Heart left ventricle (tissue), 16 donors: ENCODE measurements at regions not wholly inside any gene's neighbourhood (a gene's known extent, or its start where the extent isn't known, plus 50 kb on each side); places are given as distances from the start of the nearest gene placed in this dataset.

Experiments used
- ATAC-seq, 4 donors: fragments of 200-7000 bp; cut with Tn5 transposase; one replicate each; pipeline ENCODE4 v1.9.1; 2020 to 2022; ENCODE audit warnings: moderate library complexity in 4 of 4, mild to moderate bottlenecking in 3 of 4, moderate number of reproducible peaks in 1 of 4
- DNase-seq, 5 donors: peaks; one replicate each; pipeline ENCODE4 v3.0.0-alpha.2; 2020
- H3K27ac ChIP-seq, 12 donors: fragments of 200-600 bp; sonication (generic) in 4 of 12; one replicate each; pipeline versions ENCODE4 v1.5.0 to v1.8.0; 2016 to 2022; ENCODE audit warnings: mild to moderate bottlenecking in 2 of 12
- H3K27me3 ChIP-seq, 9 donors: fragments of 200-600 bp; sonication (generic) in 2 of 9; one replicate each; pipeline versions ENCODE4 v1.5.1 to v1.8.0; 2016 to 2022; ENCODE audit warnings: mild to moderate bottlenecking in 3 of 9
- H3K36me3 ChIP-seq, 9 donors: fragments of 200-600 bp; sonication (generic) in 2 of 9; one replicate each; pipeline versions ENCODE4 v1.5.0 to v1.8.0; 2018 to 2022; ENCODE audit warnings: mild to moderate bottlenecking in 2 of 9
- H3K4me1 ChIP-seq, 12 donors: fragments of 200-600 bp; sonication (generic) in 4 of 12; one replicate each; pipeline versions ENCODE4 v1.5.0 to v1.8.0; 2016 to 2022; ENCODE audit warnings: mild to moderate bottlenecking in 3 of 12
- H3K4me3 ChIP-seq, 12 donors: fragments of 200-600 bp; sonication (generic) in 4 of 12; one replicate each; pipeline versions ENCODE4 v1.5.0 to v1.8.0; 2017 to 2022; ENCODE audit warnings: mild to moderate bottlenecking in 9 of 12, moderate library complexity in 4 of 12
- H3K9me3 ChIP-seq, 12 donors: fragments of 200-600 bp; sonication (generic) in 4 of 12; one replicate each; pipeline versions ENCODE4 v1.5.0 to v1.8.0; 2016 to 2022; ENCODE audit warnings: mild to moderate bottlenecking in 1 of 12
- POLR2A ChIP-seq, 2 donors: fragments of 450-650 bp; IDR thresholded peaks; one replicate each; pipeline ENCODE4 v1.6.1; 2017; ENCODE audit warnings: antibody characterized with exemption in 2 of 2, mild to moderate bottlenecking in 2 of 2, moderate library complexity in 2 of 2
- WGBS, 4 donors: extraction: QIAGEN DNeasy Blood & Tissue Kit in 2 of 4; methylation state at CpG; one replicate each; pipeline versions ENCODE4 v1.1.5 to v1.1.7; 2013 to 2018; 5-methylcytosine and 5-hydroxymethylcytosine counted together
- intact Hi-C, 10 donors: fragments of 100-400 bp; cut with DNase I; formaldehyde crosslinking; loops; one replicate each; pipeline versions ENCODE4 v1.11.1 to v1.14.2; 2022
- TF ChIP-seq, protein P1 (sequence below), 12 donors: fragments of 200-600 bp; sonication (generic) in 4 of 12; IDR thresholded peaks; one replicate each; pipeline versions ENCODE4 v1.5.0 to v1.8.0; 2018 to 2022; ENCODE audit warnings: antibody characterized with exemption in 12 of 12, mild to moderate bottlenecking in 5 of 12
- donor health status: ischemic (EF 13 %, LVEDD 7.1; RV severe dilation, severe dysfunction).
- donor health status: healthy with polysubstance abuse.
- donor health status: DM: no; HTN: yes; CAD: no.
- donor health status: DM: no; HTN: no; CAD: no.
- donor health status: ischemic (EF 25% LVEDD 6.9; RV normal size, moderate dysfunction).
- donor health status: ischemic (EF 25% LVEDD 5.7; RV mildly dilated, moderate dysfunction).
- donor health status: healthy.
- donor health status: DM: yes; HTN: yes; CAD: no.
- donor health status: ischemic (EF 35%, LVEDD 5.7; RV mildly dilated, moderate dysfunction).
- donor health status: nonischemic (EF 11% LVEDD 7.7; RV severe dilation, severe dysfunction).
- donor health status: DM: yes; HTN: yes; CAD: no.
- donor health status: PGD.
- donor health status: ischemic (EF 29% LVEDD 5.4; RV normal size, mild dysfunction).
- donor health status: nonischemic (EF 23%, LVEDD 6.1; RV moderate dilation, normal function).

DNA sequence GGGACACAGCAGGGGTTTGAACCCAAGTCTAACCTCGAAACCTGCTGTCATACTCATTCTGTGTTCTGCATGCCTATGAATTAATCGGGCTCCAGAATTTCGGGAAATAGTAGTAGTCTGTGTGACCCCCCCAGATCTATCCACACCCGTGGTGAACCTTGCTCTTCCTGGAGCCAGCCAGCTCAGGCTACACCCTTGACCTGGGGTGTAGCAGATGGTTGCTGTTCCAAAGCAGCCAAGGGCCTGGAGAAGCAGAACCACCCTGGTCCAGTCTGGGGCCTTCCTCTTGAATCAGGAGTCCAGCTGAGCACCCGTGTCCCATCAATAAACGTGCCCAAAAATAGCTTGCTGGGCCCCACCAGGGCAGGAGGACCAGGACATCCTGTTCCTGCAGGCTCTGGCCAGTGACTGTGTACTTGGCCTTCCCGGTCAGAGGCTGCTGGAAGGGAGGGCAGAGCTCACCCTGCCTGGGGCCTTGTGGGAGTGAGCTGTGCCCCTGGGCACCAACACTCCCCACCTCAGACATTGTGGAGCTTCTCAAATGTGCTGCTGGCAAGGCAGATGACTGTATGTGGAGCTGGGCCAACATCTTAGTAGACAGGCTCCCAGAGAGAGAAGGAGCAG is 101.2 kb upstream of the ZNF716 start:
- peak in 3 of 5 donors; percentile 73 to 90 (median 84) for DNase-seq
- 41 to 61% (median 45%) methylated on average over 7 of the region's 7 CpGs for WGBS, 4 donors

DNA sequence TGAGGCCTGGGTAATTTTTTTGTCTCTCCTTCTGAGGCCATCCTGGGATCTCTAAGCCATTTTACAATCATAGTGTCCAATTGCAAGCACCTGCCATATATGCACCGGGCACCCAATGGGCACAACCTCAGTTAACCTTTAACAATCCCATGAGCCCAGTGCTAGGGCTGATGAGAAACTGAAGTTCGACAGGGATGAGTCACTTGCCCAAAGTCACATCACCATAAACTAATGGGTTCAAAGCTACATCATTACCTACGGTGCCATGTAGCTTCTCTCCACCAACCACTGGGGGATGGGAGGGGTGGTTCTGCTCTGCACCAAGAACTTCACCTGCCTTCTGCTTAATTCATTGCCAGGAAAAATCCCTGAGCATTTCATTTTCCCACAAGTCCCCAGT is 95.8 kb upstream of the ZNF716 start:
- Histone ChIP-seq H3K27me3 (no peaks in the 10 kb centered on the region), H3K4me3 (no peak overlapping the region), H3K4me1 (peaks cover 0 to 5% (median 0%) of the 10 kb centered on the region in 12 donors), H3K27ac (peak overlapping the region in 9 of 12 donors; percentile 46 to 76 (median 58)), H3K9me3 (peaks cover 0 to 33% (median 0%) of the 10 kb centered on the region in 12 donors), H3K36me3 (no peaks in the 10 kb centered on the region)
- ATAC-seq = peak in 2 of 4 donors; percentile 7 to 31
- no peak for TF ChIP-seq POLR2A (IDR thresholded peaks at IDR 0.05)
- TF ChIP-seq, protein P1, sequence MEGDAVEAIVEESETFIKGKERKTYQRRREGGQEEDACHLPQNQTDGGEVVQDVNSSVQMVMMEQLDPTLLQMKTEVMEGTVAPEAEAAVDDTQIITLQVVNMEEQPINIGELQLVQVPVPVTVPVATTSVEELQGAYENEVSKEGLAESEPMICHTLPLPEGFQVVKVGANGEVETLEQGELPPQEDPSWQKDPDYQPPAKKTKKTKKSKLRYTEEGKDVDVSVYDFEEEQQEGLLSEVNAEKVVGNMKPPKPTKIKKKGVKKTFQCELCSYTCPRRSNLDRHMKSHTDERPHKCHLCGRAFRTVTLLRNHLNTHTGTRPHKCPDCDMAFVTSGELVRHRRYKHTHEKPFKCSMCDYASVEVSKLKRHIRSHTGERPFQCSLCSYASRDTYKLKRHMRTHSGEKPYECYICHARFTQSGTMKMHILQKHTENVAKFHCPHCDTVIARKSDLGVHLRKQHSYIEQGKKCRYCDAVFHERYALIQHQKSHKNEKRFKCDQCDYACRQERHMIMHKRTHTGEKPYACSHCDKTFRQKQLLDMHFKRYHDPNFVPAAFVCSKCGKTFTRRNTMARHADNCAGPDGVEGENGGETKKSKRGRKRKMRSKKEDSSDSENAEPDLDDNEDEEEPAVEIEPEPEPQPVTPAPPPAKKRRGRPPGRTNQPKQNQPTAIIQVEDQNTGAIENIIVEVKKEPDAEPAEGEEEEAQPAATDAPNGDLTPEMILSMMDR (IDR thresholded peaks at IDR 0.05) = no peak
- WGBS, 4 donors = 61 to 79% (median 71%) methylated on average over 3 of the region's 3 CpGs
- intact Hi-C loops = loop anchor here in 1 of 10 donors (10.0 kb wide), 1 partner anchor 51 kb away; no protein-coding TSS in a partner anchor
- DNase-seq = no peak

More for the DNA sequence above, 101.2 kb upstream of the ZNF716 start:
- H3K4me1 ChIP-seq = peaks cover 0 to 28% (median 1%) of the 10 kb centered on the region in 12 donors
- peak overlapping the region in 10 of 12 donors; percentile 17 to 87 (median 64) for H3K27ac ChIP-seq
- H3K27me3 ChIP-seq = no peaks in the 10 kb centered on the region
- H3K36me3 ChIP-seq = no peaks in the 10 kb centered on the region
- intact Hi-C loops = no loop called here
- H3K4me3 ChIP-seq = no peak overlapping the region
- TF ChIP-seq POLR2A (IDR thresholded peaks at IDR 0.05) = no peak
- TF ChIP-seq, protein P1 (IDR thresholded peaks at IDR 0.05) = no peak
- H3K9me3 ChIP-seq = peaks cover 0 to 32% (median 0%) of the 10 kb centered on the region in 12 donors
- ATAC-seq = peak; percentile 79 to 93 (median 88)

DNA sequence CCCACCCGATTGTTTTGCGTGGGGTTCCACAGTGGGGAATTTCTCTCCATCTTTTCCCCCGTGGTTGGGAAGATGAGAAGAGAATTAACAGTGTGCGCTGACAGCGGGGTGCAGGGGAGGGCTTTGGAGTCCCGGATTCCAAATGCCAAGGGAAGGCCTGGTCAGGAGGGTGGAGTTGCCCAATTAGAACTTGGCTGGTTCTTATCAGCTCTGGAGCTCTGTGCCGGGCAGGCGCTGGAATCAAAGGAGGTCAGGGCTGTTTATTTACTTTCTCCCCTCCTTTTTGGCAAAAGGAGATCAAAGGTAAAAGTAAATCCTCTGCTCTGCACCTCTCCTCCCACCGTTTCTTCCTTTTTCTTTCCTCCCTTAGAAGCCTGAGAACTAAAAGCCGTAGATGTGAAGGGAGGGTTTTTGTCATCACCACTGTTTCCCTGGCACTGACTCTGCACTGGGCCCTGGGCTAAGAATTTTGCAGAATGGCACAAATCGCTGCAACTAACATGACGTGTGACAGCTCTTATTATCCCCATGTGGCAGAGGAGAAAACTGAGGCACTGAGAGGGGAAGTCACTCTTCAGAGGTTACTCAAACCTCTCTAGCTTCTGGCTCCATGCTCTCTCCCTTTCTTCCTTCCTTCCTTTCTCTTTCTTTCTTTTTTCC is 95.2 kb upstream of the ZNF716 start:
- Histone ChIP-seq H3K36me3 (no peaks in the 10 kb centered on the region), H3K27ac (peak overlapping the region in 10 of 12 donors; percentile 48 to 76 (median 61)), H3K9me3 (peaks cover 0 to 30% (median 0%) of the 10 kb centered on the region in 12 donors), H3K4me3 (peak overlapping the region in 1 of 12 donors; percentile 5), H3K27me3 (no peaks in the 10 kb centered on the region), H3K4me1 (peaks cover 0 to 5% (median 0%) of the 10 kb centered on the region in 12 donors)
- peak; percentile 85 to 95 (median 92) for ATAC-seq
- 56 to 74% (median 60%) methylated on average over 12 of the region's 12 CpGs for WGBS, 4 donors
- intact Hi-C loops = loop anchor here in 1 of 10 donors (10.0 kb wide), 1 partner anchor 50 kb away; no protein-coding TSS in a partner anchor
- DNase-seq = peak in 2 of 5 donors; percentile 59 to 66
- TF ChIP-seq, protein P1 (IDR thresholded peaks at IDR 0.05) = no peak
- TF ChIP-seq POLR2A (IDR thresholded peaks at IDR 0.05) = no peak

DNA sequence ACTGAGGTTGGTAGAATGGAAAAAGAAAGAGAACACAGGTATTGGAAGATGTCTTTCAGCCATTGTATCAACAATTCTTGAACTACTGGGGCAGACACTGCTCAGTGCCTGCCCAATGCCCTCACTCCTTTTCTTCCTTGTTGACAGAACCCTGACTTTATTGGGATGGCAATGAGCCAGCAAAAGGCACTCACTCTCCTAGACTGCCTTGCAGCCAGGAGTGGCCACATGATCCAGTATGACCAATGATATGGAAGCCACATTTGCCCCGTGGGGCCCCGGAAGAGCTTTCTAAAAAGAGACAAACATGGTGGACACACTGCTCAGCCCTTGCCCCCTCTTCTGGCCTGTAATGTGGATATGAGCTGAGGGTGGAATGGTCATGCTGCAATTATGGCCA is 88.6 kb upstream of the ZNF716 start:
- intact Hi-C loops = loop anchor here in 1 of 10 donors (10.0 kb wide), 1 partner anchor 47 kb away; no protein-coding TSS in a partner anchor
- 80 to 88% (median 83%) methylated on average over 2 of the region's 2 CpGs for WGBS, 4 donors
- Histone ChIP-seq H3K27ac (no peak overlapping the region), H3K4me1 (peaks cover 0 to 8% (median 0%) of the 10 kb centered on the region in 12 donors), H3K27me3 (no peaks in the 10 kb centered on the region), H3K4me3 (no peak overlapping the region), H3K9me3 (peaks cover 0 to 17% (median 0%) of the 10 kb centered on the region in 12 donors), H3K36me3 (no peaks in the 10 kb centered on the region)
- ATAC-seq (peak in 1 of 4 donors; percentile 38), DNase-seq (no peak)
- TF ChIP-seq, protein P1 (IDR thresholded peaks at IDR 0.05) = no peak
- no peak for TF ChIP-seq POLR2A (IDR thresholded peaks at IDR 0.05)
